Activated B cell treated with CpG ODN at 0.5 μM for 24 hours (primary cell): ENCODE measurements at regions not wholly inside any gene's neighbourhood (a gene's known extent, or its start where the extent isn't known, plus 50 kb on each side); places are given as distances from the start of the nearest gene placed in this dataset.

Experiments used
- ATAC-seq: fragments of 200-7000 bp; cut with Tn5 transposase; one replicate; pipeline ENCODE4 v1.10.0; 2021; ENCODE audit warnings: low read depth, mild to moderate bottlenecking, moderate library complexity
- CTCF ChIA-PET: fragments of 350-600 bp; sonication (Branson Sonifier 250); formaldehyde crosslinking; loops from one replicate; lab custom pipeline; 2021; ENCODE audit warnings: antibody characterized with exemption; lab: Charles Lee
- POLR2A ChIA-PET: fragments of 350-600 bp; sonication (Branson Sonifier 250); formaldehyde crosslinking; loops from one replicate; lab custom pipeline; 2021; ENCODE audit warnings: antibody characterized with exemption; lab: Charles Lee
- DNase-seq: peaks from one replicate; pipeline ENCODE4 v3.0.0; 2022
- H3K27ac Mint-ChIP-seq: one replicate; pipeline ENCODE4 v1.8.0; 2020; ENCODE audit warnings: mixed read lengths
- H3K27me3 Mint-ChIP-seq: one replicate; pipeline ENCODE4 v1.8.0; 2021; ENCODE audit warnings: mixed read lengths
- H3K36me3 Mint-ChIP-seq: one replicate; pipeline ENCODE4 v1.8.0; 2021; ENCODE audit warnings: low read depth, mixed read lengths
- H3K4me1 Mint-ChIP-seq: one replicate; pipeline ENCODE4 v1.8.0; 2021; ENCODE audit warnings: mixed read lengths
- H3K4me3 Mint-ChIP-seq: one replicate; pipeline ENCODE4 v1.8.0; 2020; ENCODE audit warnings: mild to moderate bottlenecking, mixed read lengths
- H3K9me3 Mint-ChIP-seq: one replicate; pipeline ENCODE4 v1.8.0; 2020; ENCODE audit warnings: mixed read lengths
- CTCF ChIP-seq: fragments of 200-600 bp; IDR thresholded peaks from one replicate; pipeline ENCODE4 v1.8.0; 2022; ENCODE audit warnings: antibody characterized with exemption, mild to moderate bottlenecking
- intact Hi-C: fragments of 100-400 bp; cut with micrococcal nuclease; formaldehyde crosslinking; loops from one replicate; pipeline ENCODE4 v1.15.1; 2024

GRCh38 chr1:224846119-224846907 is 83.2 kb upstream of the DNAH14 start:
- Mint-ChIP-seq H3K27ac (no peak overlapping the region), H3K27me3 (no peaks in the 10 kb centered on the region), H3K4me1 (no peaks in the 10 kb centered on the region), H3K36me3 (no peaks in the 10 kb centered on the region), H3K4me3 (no peak overlapping the region), H3K9me3 (peaks cover 7% of the 10 kb centered on the region)
- no peak for ATAC-seq
- DNase-seq, result no peak
- intact Hi-C loops, result no loop called here
- ChIA-PET POLR2A (no interaction called here), CTCF (no interaction called here)
- no peak for TF ChIP-seq CTCF

DNA sequence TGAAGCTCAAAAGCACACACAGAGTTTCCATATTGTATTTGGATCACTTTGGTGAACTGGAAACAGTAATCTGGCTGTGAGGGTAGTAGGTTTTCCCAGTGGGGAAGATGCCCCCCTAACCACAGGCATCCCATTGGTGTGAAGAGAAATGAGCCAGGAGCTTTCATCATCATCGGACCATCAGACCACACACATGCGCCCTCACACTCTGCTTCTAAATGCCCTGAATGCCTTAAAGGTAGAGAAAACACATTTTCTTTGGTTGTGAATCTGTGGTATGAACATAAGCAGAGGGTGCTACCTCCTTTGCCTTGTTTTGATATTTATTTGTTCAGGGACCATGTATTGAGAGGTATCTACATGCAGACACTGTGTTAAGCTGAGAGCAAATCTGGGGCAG is 79.0 kb upstream of the DNAH14 start:
- intact Hi-C loops, result no loop called here
- POLR2A ChIA-PET, result no interaction called here
- H3K9me3 Mint-ChIP-seq, result no peaks in the 10 kb centered on the region
- no peak for DNase-seq
- no peak overlapping the region for H3K27ac Mint-ChIP-seq
- no peaks in the 10 kb centered on the region for H3K27me3 Mint-ChIP-seq
- no peaks in the 10 kb centered on the region for H3K4me1 Mint-ChIP-seq
- TF ChIP-seq CTCF, result no peak
- ATAC-seq, result no peak
- H3K4me3 Mint-ChIP-seq, result no peak overlapping the region
- CTCF ChIA-PET, result no interaction called here
- no peaks in the 10 kb centered on the region for H3K36me3 Mint-ChIP-seq

DNA sequence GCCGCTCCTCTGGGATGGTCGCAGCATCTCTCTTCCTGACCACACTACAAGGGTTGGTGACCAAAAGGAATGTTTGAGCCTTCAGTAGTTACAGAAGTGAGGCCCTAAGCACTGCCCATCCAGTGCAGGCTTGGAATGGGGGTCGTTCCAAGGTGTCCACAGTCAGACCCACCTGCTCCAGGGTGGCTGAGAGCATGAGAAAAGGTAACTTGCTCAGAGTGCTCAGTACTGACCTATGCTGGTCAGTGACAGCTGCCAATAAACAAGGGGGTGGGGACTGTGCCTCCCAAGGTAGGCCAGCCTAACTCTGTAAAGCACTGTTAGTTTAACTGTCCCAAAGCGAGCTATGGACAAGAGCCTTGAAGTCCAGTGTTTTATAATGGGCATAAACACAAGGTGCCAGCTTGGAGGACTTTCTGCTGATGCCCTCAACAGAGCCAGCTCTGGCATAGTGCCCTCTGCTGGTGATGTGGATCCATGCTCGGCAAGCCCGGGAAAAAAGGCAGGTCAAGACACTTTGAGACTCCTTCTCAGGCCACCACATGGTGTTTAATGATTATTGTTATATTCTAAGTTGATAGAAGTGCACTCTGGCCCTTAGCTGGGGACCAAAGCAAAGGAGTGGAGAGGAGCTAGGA is 78.1 kb upstream of the DNAH14 start:
- ATAC-seq (no peak), DNase-seq (no peak)
- no peak overlapping the region for H3K27ac Mint-ChIP-seq
- H3K36me3 Mint-ChIP-seq, result no peaks in the 10 kb centered on the region
- no peak for TF ChIP-seq CTCF
- no peaks in the 10 kb centered on the region for H3K9me3 Mint-ChIP-seq
- intact Hi-C loops, result no loop called here
- ChIA-PET POLR2A (no interaction called here), CTCF (interaction anchor here (0.6 to 0.8 kb wide), 2 partner anchors 152 to 207 kb away, joined by 3 read pairs; no protein-coding TSS in a partner anchor)
- no peaks in the 10 kb centered on the region for H3K27me3 Mint-ChIP-seq
- no peaks in the 10 kb centered on the region for H3K4me1 Mint-ChIP-seq
- H3K4me3 Mint-ChIP-seq, result no peak overlapping the region

DNA sequence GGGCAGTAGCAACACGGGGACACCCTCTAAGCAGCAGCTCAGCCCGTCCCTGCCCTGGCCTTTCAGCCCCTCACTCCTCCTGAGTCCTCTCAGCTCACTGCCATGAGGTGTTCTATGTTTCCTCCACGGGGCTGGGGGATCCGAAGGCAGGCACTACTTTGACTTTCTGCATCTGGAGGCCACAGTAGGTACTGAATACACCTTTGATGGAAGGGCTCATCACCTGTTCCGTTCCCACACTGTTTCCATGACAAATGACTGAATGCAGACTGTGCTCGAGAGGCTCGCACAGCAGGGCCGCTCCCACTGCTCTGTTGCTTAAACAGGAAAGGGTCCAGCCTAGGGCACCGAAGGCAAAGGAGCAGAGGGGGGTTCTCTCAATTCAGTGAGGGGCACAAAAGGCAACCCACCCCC is 77.6 kb upstream of the DNAH14 start:
- no peak for TF ChIP-seq CTCF
- DNase-seq, result no peak
- CTCF ChIA-PET, result interaction anchor here (0.6 to 0.8 kb wide), 2 partner anchors 153 to 207 kb away, joined by 3 read pairs; no protein-coding TSS in a partner anchor
- no peak overlapping the region for H3K4me3 Mint-ChIP-seq
- POLR2A ChIA-PET, result no interaction called here
- no peaks in the 10 kb centered on the region for H3K4me1 Mint-ChIP-seq
- no peaks in the 10 kb centered on the region for H3K27me3 Mint-ChIP-seq
- H3K9me3 Mint-ChIP-seq, result no peaks in the 10 kb centered on the region
- H3K27ac Mint-ChIP-seq, result no peak overlapping the region
- H3K36me3 Mint-ChIP-seq, result no peaks in the 10 kb centered on the region
- ATAC-seq, result no peak
- intact Hi-C loops, result loop anchor here (2.0 kb wide), 1 partner anchor 339 kb away; no protein-coding TSS in a partner anchor

DNA sequence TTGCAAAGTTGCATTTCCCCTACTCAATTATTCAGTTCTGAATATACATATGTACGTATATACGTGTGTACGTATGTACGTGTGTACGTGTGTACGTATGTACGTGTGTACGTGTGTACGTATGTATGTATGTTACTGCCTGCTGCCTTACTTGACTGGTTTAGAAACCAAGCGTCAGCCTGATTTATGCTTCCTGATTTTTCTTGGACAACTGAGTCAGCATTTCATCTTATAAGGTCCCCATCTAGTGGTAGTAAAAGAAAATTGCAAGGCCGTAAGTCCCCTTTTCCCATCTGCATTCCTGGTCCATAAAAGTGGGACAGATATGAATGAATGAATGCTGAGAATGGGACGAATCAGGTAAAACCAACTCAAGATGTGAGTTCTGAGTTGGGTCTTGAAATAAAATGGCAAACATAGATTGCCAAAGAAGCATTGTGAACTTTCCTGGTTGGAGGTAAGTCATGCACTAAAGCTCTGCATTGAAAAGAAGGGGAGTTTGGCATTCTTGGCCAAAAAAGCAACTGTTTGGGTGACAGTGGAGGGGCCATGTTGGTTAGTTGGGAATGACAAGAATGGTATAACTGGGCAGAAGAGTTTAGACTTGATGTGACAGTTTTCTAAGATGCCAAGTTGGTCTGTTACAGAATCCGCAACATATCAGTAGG is 76.4 kb upstream of the DNAH14 start:
- DNase-seq, result no peak
- intact Hi-C loops, result loop anchor here (2.0 kb wide), 1 partner anchor 340 kb away; no protein-coding TSS in a partner anchor
- H3K36me3 Mint-ChIP-seq, result no peaks in the 10 kb centered on the region
- no peak for TF ChIP-seq CTCF
- ChIA-PET CTCF (no interaction called here), POLR2A (no interaction called here)
- H3K9me3 Mint-ChIP-seq, result no peaks in the 10 kb centered on the region
- no peak overlapping the region for H3K4me3 Mint-ChIP-seq
- H3K27me3 Mint-ChIP-seq, result no peaks in the 10 kb centered on the region
- H3K4me1 Mint-ChIP-seq, result no peaks in the 10 kb centered on the region
- no peak overlapping the region for H3K27ac Mint-ChIP-seq
- no peak for ATAC-seq
